ENCODE measurements at regions not wholly inside any gene's neighbourhood (a gene's known extent, or its start where the extent isn't known, plus 50 kb on each side); places are given as distances from the start of the nearest gene placed in this dataset.
"Not testable (repeated sequence)": the region's sequence is repeated elsewhere in the genome, so short reads cannot be mapped to it uniquely, and the experiment has no call there.

- H3K4me3 ChIP-seq (ENCODE audit: low read depth, low read length), result no peak overlapping the region
- DNase-seq (ENCODE audit: low read depth), result no peak
- TF ChIP-seq, protein P1, sequence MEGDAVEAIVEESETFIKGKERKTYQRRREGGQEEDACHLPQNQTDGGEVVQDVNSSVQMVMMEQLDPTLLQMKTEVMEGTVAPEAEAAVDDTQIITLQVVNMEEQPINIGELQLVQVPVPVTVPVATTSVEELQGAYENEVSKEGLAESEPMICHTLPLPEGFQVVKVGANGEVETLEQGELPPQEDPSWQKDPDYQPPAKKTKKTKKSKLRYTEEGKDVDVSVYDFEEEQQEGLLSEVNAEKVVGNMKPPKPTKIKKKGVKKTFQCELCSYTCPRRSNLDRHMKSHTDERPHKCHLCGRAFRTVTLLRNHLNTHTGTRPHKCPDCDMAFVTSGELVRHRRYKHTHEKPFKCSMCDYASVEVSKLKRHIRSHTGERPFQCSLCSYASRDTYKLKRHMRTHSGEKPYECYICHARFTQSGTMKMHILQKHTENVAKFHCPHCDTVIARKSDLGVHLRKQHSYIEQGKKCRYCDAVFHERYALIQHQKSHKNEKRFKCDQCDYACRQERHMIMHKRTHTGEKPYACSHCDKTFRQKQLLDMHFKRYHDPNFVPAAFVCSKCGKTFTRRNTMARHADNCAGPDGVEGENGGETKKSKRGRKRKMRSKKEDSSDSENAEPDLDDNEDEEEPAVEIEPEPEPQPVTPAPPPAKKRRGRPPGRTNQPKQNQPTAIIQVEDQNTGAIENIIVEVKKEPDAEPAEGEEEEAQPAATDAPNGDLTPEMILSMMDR (IDR thresholded peaks at IDR 0.05; ENCODE audit: insufficient read depth, low read length), result no peak
Observed at GRCh38 chr1:166300767-166301166, 134.0 kb upstream of the FAM78B start.

GRCh38 chr1:166302989-166303758 lies 136.4 kb upstream of the FAM78B start:
- no peak overlapping the region for H3K4me3 ChIP-seq (ENCODE audit: low read depth, low read length)
- TF ChIP-seq, protein P1 (IDR thresholded peaks at IDR 0.05; ENCODE audit: insufficient read depth, low read length), result no peak
- DNase-seq (ENCODE audit: low read depth), result no peak

DNA sequence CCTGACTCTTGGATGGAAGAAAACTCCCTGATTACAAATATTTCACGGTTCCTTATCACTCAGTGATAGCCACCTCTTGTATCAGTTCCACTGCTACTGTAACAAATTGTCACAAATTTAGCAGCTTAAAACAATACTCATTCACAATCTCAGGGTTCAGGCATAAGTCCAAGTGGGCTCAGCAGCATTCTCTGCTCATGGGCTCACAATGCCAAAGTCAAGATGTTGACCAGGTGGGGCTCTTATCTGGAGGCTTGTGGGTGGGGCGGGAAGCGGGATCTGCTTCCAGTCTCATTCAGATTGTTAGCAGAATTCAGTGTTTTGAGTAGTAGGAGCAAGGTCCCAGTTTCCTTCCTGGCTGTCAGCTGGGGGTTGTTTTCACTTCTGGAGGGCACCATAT lies 137.3 kb upstream of the FAM78B start:
- DNase-seq (ENCODE audit: low read depth), result no peak
- TF ChIP-seq, protein P1 (IDR thresholded peaks at IDR 0.05; ENCODE audit: insufficient read depth, low read length), result no peak
- H3K4me3 ChIP-seq (ENCODE audit: low read depth, low read length), result no peak overlapping the region

DNA sequence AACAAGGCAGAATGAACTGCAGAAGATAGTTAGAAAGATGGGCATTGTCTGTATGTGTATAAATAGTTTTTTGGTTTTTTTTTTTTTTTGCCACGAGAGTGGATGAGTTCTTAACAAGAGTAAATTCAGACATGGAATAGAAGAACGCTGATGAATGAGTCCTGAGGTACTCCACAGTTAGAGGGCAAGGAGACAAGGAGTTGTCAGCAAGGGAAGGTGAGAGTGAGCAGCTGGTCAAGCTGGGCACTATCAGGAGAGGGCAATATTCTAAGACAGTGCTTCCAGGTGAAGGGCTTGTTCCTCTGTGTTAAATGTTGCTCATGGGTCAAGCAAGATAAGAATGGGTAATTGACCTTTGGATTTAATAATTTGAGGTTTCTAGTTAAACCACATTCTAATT lies 138.6 kb upstream of the FAM78B start:
- TF ChIP-seq, protein P1 (IDR thresholded peaks at IDR 0.05; ENCODE audit: insufficient read depth, low read length), result no peak
- no peak for DNase-seq (ENCODE audit: low read depth)
- no peak overlapping the region for H3K4me3 ChIP-seq (ENCODE audit: low read depth, low read length)

DNA sequence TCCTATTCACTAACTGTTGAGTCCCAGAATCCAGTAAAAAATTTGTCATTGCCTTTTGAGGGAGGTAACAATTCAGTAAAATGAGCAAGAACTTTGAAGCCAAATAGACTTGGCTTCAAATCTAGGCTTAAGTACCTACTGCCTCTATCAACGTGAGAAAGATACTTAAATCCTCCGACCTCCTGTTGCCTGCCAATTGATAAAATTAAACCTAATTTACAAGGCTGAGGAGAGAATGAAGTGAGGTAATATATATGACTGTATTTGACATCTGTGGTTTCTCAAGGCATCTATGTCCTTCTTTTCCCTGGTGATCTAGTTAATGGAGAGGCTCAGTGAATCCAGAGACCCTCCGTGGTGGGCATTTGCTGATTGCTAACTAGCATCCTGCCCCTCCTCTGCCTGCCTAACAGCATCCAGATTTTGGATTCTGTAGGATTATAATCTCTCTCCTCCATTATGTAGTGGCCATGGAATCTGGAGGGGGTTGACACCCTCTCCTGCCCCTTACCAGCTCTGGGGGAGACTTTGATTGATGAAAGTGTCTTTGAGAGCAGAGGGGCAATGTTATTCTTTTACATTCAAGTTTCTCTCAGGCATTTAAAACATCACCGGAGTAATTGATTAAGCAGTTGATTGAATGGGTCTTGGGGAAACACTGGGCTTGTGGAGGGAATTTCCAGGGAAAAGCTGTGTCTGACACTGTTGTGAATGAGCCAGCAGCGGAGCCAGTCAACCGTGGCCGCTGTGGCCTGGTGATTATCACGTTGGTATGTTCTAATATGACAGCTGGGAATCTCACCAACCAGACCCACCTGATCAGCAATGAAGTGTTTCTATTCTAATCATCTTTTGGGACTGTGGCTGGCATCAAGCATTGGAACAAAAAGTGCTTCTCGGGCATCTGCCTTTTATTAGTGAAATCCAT lies 140.7 kb upstream of the FAM78B start:
- TF ChIP-seq, protein P1 (IDR thresholded peaks at IDR 0.05; ENCODE audit: insufficient read depth, low read length), result no peak
- DNase-seq (ENCODE audit: low read depth), result no peak
- H3K4me3 ChIP-seq (ENCODE audit: low read depth, low read length), result no peak overlapping the region

DNA sequence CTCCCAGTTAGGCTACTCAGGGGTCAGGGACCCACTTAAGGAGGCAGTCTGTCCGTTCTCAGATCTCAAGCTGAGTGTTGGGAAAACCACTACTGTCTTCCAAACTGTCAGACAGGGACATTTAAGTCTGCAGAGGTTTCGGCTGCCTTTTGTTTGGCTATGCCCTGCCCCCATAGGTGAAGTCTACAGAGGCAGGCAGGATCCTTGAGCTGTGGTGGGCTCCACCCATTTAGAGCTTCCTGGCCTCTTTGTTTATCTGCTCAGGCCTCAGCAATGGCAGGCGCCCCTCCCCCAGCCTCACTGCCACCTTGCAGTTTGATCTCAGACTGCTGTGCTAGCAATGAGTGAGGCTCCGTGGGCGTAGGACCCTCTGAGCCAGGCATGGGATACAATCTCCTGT lies 149.5 kb upstream of the FAM78B start:
- not testable (repeated sequence) for H3K4me3 ChIP-seq (ENCODE audit: low read depth, low read length); DNase-seq (ENCODE audit: low read depth)

GRCh38 chr1:166322470-166322869 lies 155.7 kb upstream of the FAM78B start:
- TF ChIP-seq, protein P1 (IDR thresholded peaks at IDR 0.05; ENCODE audit: insufficient read depth, low read length), result no peak

More at GRCh38 chr1:166322470-166322869, 155.7 kb upstream of the FAM78B start:
- H3K4me3 ChIP-seq (ENCODE audit: low read depth, low read length), result no peak overlapping the region
- DNase-seq (ENCODE audit: low read depth), result no peak

Data from fibroblast of the aortic adventitia (primary cell).